ENCODE measurements at regions not wholly inside any gene's neighbourhood (a gene's known extent, or its start where the extent isn't known, plus 50 kb on each side); places are given as distances from the start of the nearest gene placed in this dataset.

GRCh38 chr3:182370949-182371348, 422.4 kb upstream of the ATP11B start:
- Histone ChIP-seq H3K4ac (ENCODE audit: low read depth in 1 of 2, low read length in 2 of 2) (no peak overlapping the region), H3K9ac (ENCODE audit: low read length) (no peak overlapping the region), H2BK15ac (ENCODE audit: low read depth, poor library complexity, severe bottlenecking) (no peak overlapping the region), H3K23ac (ENCODE audit: low read length in 2 of 2) (no peak overlapping the region), H3K4me2 (ENCODE audit: low read length, poor library complexity, severe bottlenecking) (no peak overlapping the region), H3K27me3 (ENCODE audit: control insufficient read depth in 1 of 2, insufficient read depth in 1 of 2, low read length in 2 of 2) (no peaks in the 10 kb centered on the region), H2BK5ac (ENCODE audit: low read depth, low read length, poor library complexity, severe bottlenecking) (no peak overlapping the region), H4K91ac (ENCODE audit: low read length) (no peak overlapping the region), H3K4me1 (ENCODE audit: control insufficient read depth, insufficient read depth, low read depth, low read length) (no peaks in the 10 kb centered on the region), H3K14ac (ENCODE audit: low read length in 2 of 2) (no peak overlapping the region), H3K79me1 (replicated peaks; ENCODE audit: low read length, poor library complexity, severe bottlenecking) (no peaks in the 10 kb centered on the region), H4K8ac (ENCODE audit: low read length) (no peak overlapping the region), H2AFZ (ENCODE audit: low read depth, low read length) (no peak overlapping the region), H2BK12ac (ENCODE audit: low read length in 2 of 2) (no peak overlapping the region), H3K18ac (ENCODE audit: low read depth in 1 of 2, low read length in 2 of 2) (no peak overlapping the region), H2BK120ac (ENCODE audit: low read depth, low read length) (no peak overlapping the region), H2AK5ac (ENCODE audit: low read length, severe bottlenecking) (no peak overlapping the region), H3K27ac (ENCODE audit: low read length, poor library complexity, severe bottlenecking) (no peak overlapping the region), H3K36me3 (ENCODE audit: control insufficient read depth in 1 of 2, insufficient read depth in 2 of 2, low read depth in 1 of 2, low read length in 2 of 2) (no peaks in the 10 kb centered on the region), H3K9me3 (ENCODE audit: control insufficient read depth, low read length) (no peaks in the 10 kb centered on the region), H3K4me3 (ENCODE audit: insufficient read depth in 1 of 2, low read depth in 1 of 2, low read length in 2 of 2) (no peak overlapping the region)
- peak; percentile 4 for DNase-seq
- WGBS, result no CpG with 5 or more reads among the region's 1 CpG

GRCh38 chr3:182375916-182376315, 417.4 kb upstream of the ATP11B start:
- Histone ChIP-seq H4K8ac (ENCODE audit: low read length) (no peak overlapping the region), H3K9ac (ENCODE audit: low read length) (no peak overlapping the region), H3K36me3 (ENCODE audit: control insufficient read depth in 1 of 2, insufficient read depth in 2 of 2, low read depth in 1 of 2, low read length in 2 of 2) (no peaks in the 10 kb centered on the region), H2BK5ac (ENCODE audit: low read depth, low read length, poor library complexity, severe bottlenecking) (no peak overlapping the region), H3K4ac (ENCODE audit: low read depth in 1 of 2, low read length in 2 of 2) (no peak overlapping the region), H3K27ac (ENCODE audit: low read length, poor library complexity, severe bottlenecking) (no peak overlapping the region), H3K4me2 (ENCODE audit: low read length, poor library complexity, severe bottlenecking) (no peak overlapping the region), H2BK12ac (ENCODE audit: low read length in 2 of 2) (no peak overlapping the region), H3K79me1 (replicated peaks; ENCODE audit: low read length, poor library complexity, severe bottlenecking) (no peaks in the 10 kb centered on the region), H3K4me3 (ENCODE audit: insufficient read depth in 1 of 2, low read depth in 1 of 2, low read length in 2 of 2) (no peak overlapping the region), H3K9me3 (ENCODE audit: control insufficient read depth, low read length) (no peaks in the 10 kb centered on the region), H3K23ac (ENCODE audit: low read length in 2 of 2) (no peak overlapping the region), H3K4me1 (ENCODE audit: control insufficient read depth, insufficient read depth, low read depth, low read length) (no peaks in the 10 kb centered on the region), H2BK15ac (ENCODE audit: low read depth, poor library complexity, severe bottlenecking) (no peak overlapping the region), H2AK5ac (ENCODE audit: low read length, severe bottlenecking) (no peak overlapping the region), H2AFZ (ENCODE audit: low read depth, low read length) (no peak overlapping the region), H3K18ac (ENCODE audit: low read depth in 1 of 2, low read length in 2 of 2) (no peak overlapping the region), H2BK120ac (ENCODE audit: low read depth, low read length) (no peak overlapping the region), H3K27me3 (ENCODE audit: control insufficient read depth in 1 of 2, insufficient read depth in 1 of 2, low read length in 2 of 2) (no peaks in the 10 kb centered on the region), H3K14ac (ENCODE audit: low read length in 2 of 2) (no peak overlapping the region), H4K91ac (ENCODE audit: low read length) (no peak overlapping the region)
- no CpG with 5 or more reads among the region's 1 CpG for WGBS
- DNase-seq, result no peak

GRCh38 chr3:182382112-182382857, 411.0 kb upstream of the ATP11B start:
- no peaks in the 10 kb centered on the region for H3K79me1 ChIP-seq (replicated peaks; ENCODE audit: low read length, poor library complexity, severe bottlenecking)
- no peaks in the 10 kb centered on the region for H3K9me3 ChIP-seq (ENCODE audit: control insufficient read depth, low read length)
- 76% methylated on average over 4 of the region's 4 CpGs for WGBS

GRCh38 chr3:182384221-182384620, 409.1 kb upstream of the ATP11B start:
- DNase-seq, result no peak
- 63% methylated on average over 5 of the region's 5 CpGs for WGBS
- no peaks in the 10 kb centered on the region for H3K4me1 ChIP-seq (ENCODE audit: control insufficient read depth, insufficient read depth, low read depth, low read length)
- no peak overlapping the region for H2AK5ac ChIP-seq (ENCODE audit: low read length, severe bottlenecking)
- no peak overlapping the region for H3K18ac ChIP-seq (ENCODE audit: low read depth in 1 of 2, low read length in 2 of 2)
- H3K4me3 ChIP-seq (ENCODE audit: insufficient read depth in 1 of 2, low read depth in 1 of 2, low read length in 2 of 2), result no peak overlapping the region
- H4K8ac ChIP-seq (ENCODE audit: low read length), result no peak overlapping the region
- H3K27me3 ChIP-seq (ENCODE audit: control insufficient read depth in 1 of 2, insufficient read depth in 1 of 2, low read length in 2 of 2), result no peaks in the 10 kb centered on the region
- H3K27ac ChIP-seq (ENCODE audit: low read length, poor library complexity, severe bottlenecking), result no peak overlapping the region
- H3K36me3 ChIP-seq (ENCODE audit: control insufficient read depth in 1 of 2, insufficient read depth in 2 of 2, low read depth in 1 of 2, low read length in 2 of 2), result no peaks in the 10 kb centered on the region
- no peak overlapping the region for H3K9ac ChIP-seq (ENCODE audit: low read length)
- no peak overlapping the region for H3K4me2 ChIP-seq (ENCODE audit: low read length, poor library complexity, severe bottlenecking)
- no peak overlapping the region for H2BK120ac ChIP-seq (ENCODE audit: low read depth, low read length)
- H2BK5ac ChIP-seq (ENCODE audit: low read depth, low read length, poor library complexity, severe bottlenecking), result no peak overlapping the region
- H4K91ac ChIP-seq (ENCODE audit: low read length), result no peak overlapping the region
- no peak overlapping the region for H2BK15ac ChIP-seq (ENCODE audit: low read depth, poor library complexity, severe bottlenecking)
- no peaks in the 10 kb centered on the region for H3K9me3 ChIP-seq (ENCODE audit: control insufficient read depth, low read length)
- H3K79me1 ChIP-seq (replicated peaks; ENCODE audit: low read length, poor library complexity, severe bottlenecking), result no peaks in the 10 kb centered on the region
- H2AFZ ChIP-seq (ENCODE audit: low read depth, low read length), result no peak overlapping the region
- H3K23ac ChIP-seq (ENCODE audit: low read length in 2 of 2), result no peak overlapping the region
- H3K4ac ChIP-seq (ENCODE audit: low read depth in 1 of 2, low read length in 2 of 2), result no peak overlapping the region
- no peak overlapping the region for H2BK12ac ChIP-seq (ENCODE audit: low read length in 2 of 2)
- no peak overlapping the region for H3K14ac ChIP-seq (ENCODE audit: low read length in 2 of 2)

More at GRCh38 chr3:182382112-182382857, 411.0 kb upstream of the ATP11B start:
- H2BK12ac ChIP-seq (ENCODE audit: low read length in 2 of 2), result no peak overlapping the region
- H3K4me2 ChIP-seq (ENCODE audit: low read length, poor library complexity, severe bottlenecking), result no peak overlapping the region
- H2BK120ac ChIP-seq (ENCODE audit: low read depth, low read length), result no peak overlapping the region
- H3K18ac ChIP-seq (ENCODE audit: low read depth in 1 of 2, low read length in 2 of 2), result no peak overlapping the region
- H2AFZ ChIP-seq (ENCODE audit: low read depth, low read length), result no peak overlapping the region
- no peak overlapping the region for H3K27ac ChIP-seq (ENCODE audit: low read length, poor library complexity, severe bottlenecking)
- no peak overlapping the region for H2BK15ac ChIP-seq (ENCODE audit: low read depth, poor library complexity, severe bottlenecking)
- H3K4me3 ChIP-seq (ENCODE audit: insufficient read depth in 1 of 2, low read depth in 1 of 2, low read length in 2 of 2), result no peak overlapping the region
- DNase-seq, result no peak
- no peaks in the 10 kb centered on the region for H3K36me3 ChIP-seq (ENCODE audit: control insufficient read depth in 1 of 2, insufficient read depth in 2 of 2, low read depth in 1 of 2, low read length in 2 of 2)
- H3K4me1 ChIP-seq (ENCODE audit: control insufficient read depth, insufficient read depth, low read depth, low read length), result no peaks in the 10 kb centered on the region
- no peak overlapping the region for H4K91ac ChIP-seq (ENCODE audit: low read length)
- no peak overlapping the region for H2BK5ac ChIP-seq (ENCODE audit: low read depth, low read length, poor library complexity, severe bottlenecking)
- no peak overlapping the region for H3K9ac ChIP-seq (ENCODE audit: low read length)
- H3K14ac ChIP-seq (ENCODE audit: low read length in 2 of 2), result no peak overlapping the region
- no peak overlapping the region for H4K8ac ChIP-seq (ENCODE audit: low read length)
- H3K27me3 ChIP-seq (ENCODE audit: control insufficient read depth in 1 of 2, insufficient read depth in 1 of 2, low read length in 2 of 2), result no peaks in the 10 kb centered on the region
- no peak overlapping the region for H3K23ac ChIP-seq (ENCODE audit: low read length in 2 of 2)
- H3K4ac ChIP-seq (ENCODE audit: low read depth in 1 of 2, low read length in 2 of 2), result no peak overlapping the region
- H2AK5ac ChIP-seq (ENCODE audit: low read length, severe bottlenecking), result no peak overlapping the region
